ENCODE measurements at regions not wholly inside any gene's neighbourhood (a gene's known extent, or its start where the extent isn't known, plus 50 kb on each side); places are given as distances from the start of the nearest gene placed in this dataset.

GRCh38 chr15:79163395-79163794, 72.8 kb upstream of the RASGRF1 start:
- H3K27ac ChIP-seq: no peak overlapping the region
- no peaks in the 10 kb centered on the region for H3K9me3 ChIP-seq
- TF ChIP-seq EP300 (IDR thresholded peaks at IDR 0.05; ENCODE audit: low read depth) (no peak), POLR2A (IDR thresholded peaks at IDR 0.05) (no peak)
- H3K27me3 ChIP-seq: peaks cover 1% of the 10 kb centered on the region
- no peak overlapping the region for H3K4me3 ChIP-seq
- H3K36me3 ChIP-seq: no peaks in the 10 kb centered on the region
- H3K4me1 ChIP-seq: no peaks in the 10 kb centered on the region
- intact Hi-C loops (cut with DNase I; ENCODE audit: low total_unique reads): loop anchor here (1.0 kb wide), 1 partner anchor 19 kb away; no protein-coding TSS in a partner anchor
- DNase-seq: no peak
- in situ Hi-C loops (cut with MboI; ENCODE audit: low pct_ligation_motif_present in 1 of 4, low pct_unique_long_range_greater_than_20kb in 1 of 4, low sequenced_read_pairs in 3 of 4): no loop called here

- in situ Hi-C loops (cut with MboI; ENCODE audit: low pct_ligation_motif_present in 1 of 4, low pct_unique_long_range_greater_than_20kb in 1 of 4, low sequenced_read_pairs in 3 of 4) (no loop called here), intact Hi-C loops (cut with DNase I; ENCODE audit: low total_unique reads) (no loop called here)
- 41% methylated on average over 1 of the region's 1 CpG; no CpG with 5 or more reads in 1 of the 2 donors for WGBS, 2 donors (ENCODE audit: low coverage in 1 of 2)
Measured at GRCh38 chr15:79161837-79162508, 71.4 kb upstream of the RASGRF1 start.

GRCh38 chr15:79160211-79160610, 69.6 kb upstream of the RASGRF1 start:
- Histone ChIP-seq H3K36me3 (no peaks in the 10 kb centered on the region), H3K9me3 (no peaks in the 10 kb centered on the region), H3K27ac (no peak overlapping the region), H3K4me3 (no peak overlapping the region), H3K4me1 (no peaks in the 10 kb centered on the region), H3K27me3 (no peaks in the 10 kb centered on the region)
- TF ChIP-seq CTCF (IDR thresholded peaks at IDR 0.05) (no peak), EP300 (IDR thresholded peaks at IDR 0.05; ENCODE audit: low read depth) (no peak)
- in situ Hi-C loops (cut with MboI; ENCODE audit: low pct_ligation_motif_present in 1 of 4, low pct_unique_long_range_greater_than_20kb in 1 of 4, low sequenced_read_pairs in 3 of 4) (no loop called here), intact Hi-C loops (cut with DNase I; ENCODE audit: low total_unique reads) (no loop called here)
- WGBS, 2 donors (ENCODE audit: low coverage in 1 of 2): 40 to 46% methylated on average over 1 to 2 of the region's 2 CpGs
- DNase-seq: no peak

More at GRCh38 chr15:79161837-79162508, 71.4 kb upstream of the RASGRF1 start:
- TF ChIP-seq POLR2A (IDR thresholded peaks at IDR 0.05): no peak
- no peak for TF ChIP-seq CTCF (IDR thresholded peaks at IDR 0.05)
- no peak for TF ChIP-seq EP300 (IDR thresholded peaks at IDR 0.05; ENCODE audit: low read depth)
- TF ChIP-seq POLR2AphosphoS5 (IDR thresholded peaks at IDR 0.05): no peak
- Histone ChIP-seq H3K27me3 (no peaks in the 10 kb centered on the region), H3K36me3 (no peaks in the 10 kb centered on the region), H3K9me3 (no peaks in the 10 kb centered on the region), H3K4me3 (no peak overlapping the region), H3K27ac (no peak overlapping the region), H3K4me1 (no peaks in the 10 kb centered on the region)
- no peak for DNase-seq

- Histone ChIP-seq H3K27me3 (no peaks in the 10 kb centered on the region), H3K4me1 (no peaks in the 10 kb centered on the region), H3K27ac (no peak overlapping the region), H3K9me3 (no peaks in the 10 kb centered on the region), H3K4me3 (no peak overlapping the region), H3K36me3 (no peaks in the 10 kb centered on the region)
- TF ChIP-seq POLR2A (IDR thresholded peaks at IDR 0.05): no peak
- TF ChIP-seq EP300 (IDR thresholded peaks at IDR 0.05; ENCODE audit: low read depth): no peak
- TF ChIP-seq POLR2AphosphoS5 (IDR thresholded peaks at IDR 0.05): no peak
- TF ChIP-seq CTCF (IDR thresholded peaks at IDR 0.05): no peak
- in situ Hi-C loops (cut with MboI; ENCODE audit: low pct_ligation_motif_present in 1 of 4, low pct_unique_long_range_greater_than_20kb in 1 of 4, low sequenced_read_pairs in 3 of 4) (no loop called here), intact Hi-C loops (cut with DNase I; ENCODE audit: low total_unique reads) (no loop called here)
- 81 to 100% methylated on average over 1 to 13 of the region's 13 CpGs for WGBS, 2 donors (ENCODE audit: low coverage in 1 of 2)
- DNase-seq: no peak
Measured at GRCh38 chr15:79157631-79158592, 67.3 kb upstream of the RASGRF1 start.
